ENCODE measurements at regions not wholly inside any gene's neighbourhood (a gene's known extent, or its start where the extent isn't known, plus 50 kb on each side); places are given as distances from the start of the nearest gene placed in this dataset.

DNA sequence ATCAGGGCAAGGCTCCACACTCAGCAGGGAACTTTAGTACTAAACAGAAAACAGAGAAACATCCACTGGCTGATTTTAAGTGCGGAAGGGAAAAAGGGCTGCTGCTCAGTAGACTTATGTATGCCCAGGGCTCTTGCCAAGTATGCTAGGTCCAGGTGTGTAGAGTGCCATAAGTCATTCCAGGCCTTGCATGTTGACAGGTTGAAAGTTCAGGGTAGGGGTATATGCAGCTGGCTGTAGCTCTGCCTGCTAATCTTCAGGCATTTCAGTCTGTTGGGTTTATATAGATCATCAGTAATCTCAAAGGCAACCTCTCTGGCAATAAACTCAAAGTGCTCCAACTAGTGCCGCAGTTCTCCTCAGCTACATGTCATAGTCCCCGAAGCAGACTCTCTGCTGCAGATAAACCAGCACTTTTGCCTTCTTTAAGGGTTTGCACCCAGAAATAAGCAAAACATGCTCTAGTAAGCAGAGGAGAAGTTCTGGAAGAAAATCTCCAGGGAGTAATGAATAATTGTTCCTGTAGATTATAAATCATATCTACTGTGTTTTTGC lies 134.9 kb upstream of the GRIA3 start:
- TF ChIP-seq POLR2A (IDR thresholded peaks at IDR 0.05) = no peak
- TF ChIP-seq, protein P1, sequence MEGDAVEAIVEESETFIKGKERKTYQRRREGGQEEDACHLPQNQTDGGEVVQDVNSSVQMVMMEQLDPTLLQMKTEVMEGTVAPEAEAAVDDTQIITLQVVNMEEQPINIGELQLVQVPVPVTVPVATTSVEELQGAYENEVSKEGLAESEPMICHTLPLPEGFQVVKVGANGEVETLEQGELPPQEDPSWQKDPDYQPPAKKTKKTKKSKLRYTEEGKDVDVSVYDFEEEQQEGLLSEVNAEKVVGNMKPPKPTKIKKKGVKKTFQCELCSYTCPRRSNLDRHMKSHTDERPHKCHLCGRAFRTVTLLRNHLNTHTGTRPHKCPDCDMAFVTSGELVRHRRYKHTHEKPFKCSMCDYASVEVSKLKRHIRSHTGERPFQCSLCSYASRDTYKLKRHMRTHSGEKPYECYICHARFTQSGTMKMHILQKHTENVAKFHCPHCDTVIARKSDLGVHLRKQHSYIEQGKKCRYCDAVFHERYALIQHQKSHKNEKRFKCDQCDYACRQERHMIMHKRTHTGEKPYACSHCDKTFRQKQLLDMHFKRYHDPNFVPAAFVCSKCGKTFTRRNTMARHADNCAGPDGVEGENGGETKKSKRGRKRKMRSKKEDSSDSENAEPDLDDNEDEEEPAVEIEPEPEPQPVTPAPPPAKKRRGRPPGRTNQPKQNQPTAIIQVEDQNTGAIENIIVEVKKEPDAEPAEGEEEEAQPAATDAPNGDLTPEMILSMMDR (IDR thresholded peaks at IDR 0.05) = no peak
- WGBS (ENCODE audit: insufficient coverage, low coverage, low lambda C conversion rate, missing lambda C conversion rate) = 50% methylated on average over 3 of the region's 3 CpGs
- no peak overlapping the region for H3K27ac ChIP-seq
- ATAC-seq (no peak), DNase-seq (no peak)
- no peaks in the 10 kb centered on the region for H3K36me3 ChIP-seq
- no peaks in the 10 kb centered on the region for H3K27me3 ChIP-seq
- H3K4me1 ChIP-seq = no peaks in the 10 kb centered on the region
- intact Hi-C loops (cut with DNase I) = no loop called here
- H3K9me3 ChIP-seq = no peaks in the 10 kb centered on the region
- H3K4me3 ChIP-seq = no peak overlapping the region

- H3K4me3 ChIP-seq = no peak overlapping the region
- no peak for ATAC-seq
- no peak for DNase-seq
- no peak overlapping the region for H3K27ac ChIP-seq
- no peaks in the 10 kb centered on the region for H3K4me1 ChIP-seq
- TF ChIP-seq POLR2A (IDR thresholded peaks at IDR 0.05) = no peak
- TF ChIP-seq, protein P1 (IDR thresholded peaks at IDR 0.05) = no peak
- intact Hi-C loops (cut with DNase I) = no loop called here
- no peaks in the 10 kb centered on the region for H3K36me3 ChIP-seq
- H3K27me3 ChIP-seq = no peaks in the 10 kb centered on the region
- no peaks in the 10 kb centered on the region for H3K9me3 ChIP-seq
These were observed 123.1 kb upstream of the GRIA3 start for GRCh38 chrX:123060986-123061385.

GRCh38 chrX:123064053-123064452 lies 120.0 kb upstream of the GRIA3 start:
- Histone ChIP-seq H3K36me3 (no peaks in the 10 kb centered on the region), H3K9me3 (no peaks in the 10 kb centered on the region), H3K4me3 (no peak overlapping the region), H3K27ac (no peak overlapping the region), H3K4me1 (no peaks in the 10 kb centered on the region), H3K27me3 (no peaks in the 10 kb centered on the region)
- ATAC-seq (no peak), DNase-seq (no peak)
- intact Hi-C loops (cut with DNase I) = no loop called here
- TF ChIP-seq, protein P1 (IDR thresholded peaks at IDR 0.05) = no peak
- TF ChIP-seq POLR2A (IDR thresholded peaks at IDR 0.05) = no peak

GRCh38 chrX:123072686-123073385 lies 111.2 kb upstream of the GRIA3 start:
- H3K9me3 ChIP-seq = no peaks in the 10 kb centered on the region
- no peak overlapping the region for H3K27ac ChIP-seq
- TF ChIP-seq POLR2A (IDR thresholded peaks at IDR 0.05) = no peak
- TF ChIP-seq, protein P1 (IDR thresholded peaks at IDR 0.05) = no peak
- 43% methylated on average over 3 of the region's 3 CpGs for WGBS (ENCODE audit: insufficient coverage, low coverage, low lambda C conversion rate, missing lambda C conversion rate)
- intact Hi-C loops (cut with DNase I) = no loop called here
- no peaks in the 10 kb centered on the region for H3K36me3 ChIP-seq
- no peak overlapping the region for H3K4me3 ChIP-seq
- H3K4me1 ChIP-seq = no peaks in the 10 kb centered on the region
- H3K27me3 ChIP-seq = no peaks in the 10 kb centered on the region
- no peak for DNase-seq
- ATAC-seq = no peak
